IPS DF 6.9 (cell line): ENCODE measurements at regions not wholly inside any gene's neighbourhood (a gene's known extent, or its start where the extent isn't known, plus 50 kb on each side); places are given as distances from the start of the nearest gene placed in this dataset.

Experiments
- DNase-seq: peaks from one replicate; pipeline ENCODE4 v3.0.0-alpha.2; 2013; ENCODE audit warnings: low read depth, low spot score
- H3K27ac ChIP-seq: one replicate; pipeline ENCODE4 v1.5.1; 2013; ENCODE audit warnings: low read length, control low read depth
- H3K27me3 ChIP-seq: 2 replicates; pipeline ENCODE4 v1.6.1; 2013; ENCODE audit warnings: mild to moderate bottlenecking, low read length; ENCODE audit not compliant: control insufficient read depth, insufficient read depth
- H3K36me3 ChIP-seq: 2 replicates; pipeline ENCODE4 v1.6.1; 2013; ENCODE audit warnings: low read length; ENCODE audit not compliant: control insufficient read depth, insufficient read depth
- H3K4me1 ChIP-seq: 2 replicates; pipeline ENCODE4 v1.6.1; 2013; ENCODE audit warnings: low read length; ENCODE audit not compliant: control insufficient read depth, insufficient read depth
- H3K4me3 ChIP-seq: 2 replicates; pipeline ENCODE4 v1.5.1; 2013; ENCODE audit warnings: mild to moderate bottlenecking, low read length
- H3K9me3 ChIP-seq: 2 replicates; pipeline ENCODE4 v1.6.1; 2013; ENCODE audit warnings: low read length, inconsistent platforms; ENCODE audit not compliant: control insufficient read depth, insufficient read depth
- WGBS: extraction: QIAGEN DNeasy Blood & Tissue Kit; methylation state at CpG from one replicate; pipeline ENCODE4 v1.1.7; 2013; ENCODE audit warnings: mixed read lengths, missing lambda C conversion rate; ENCODE audit not compliant: insufficient read length, insufficient coverage; 5-methylcytosine and 5-hydroxymethylcytosine counted together

DNA sequence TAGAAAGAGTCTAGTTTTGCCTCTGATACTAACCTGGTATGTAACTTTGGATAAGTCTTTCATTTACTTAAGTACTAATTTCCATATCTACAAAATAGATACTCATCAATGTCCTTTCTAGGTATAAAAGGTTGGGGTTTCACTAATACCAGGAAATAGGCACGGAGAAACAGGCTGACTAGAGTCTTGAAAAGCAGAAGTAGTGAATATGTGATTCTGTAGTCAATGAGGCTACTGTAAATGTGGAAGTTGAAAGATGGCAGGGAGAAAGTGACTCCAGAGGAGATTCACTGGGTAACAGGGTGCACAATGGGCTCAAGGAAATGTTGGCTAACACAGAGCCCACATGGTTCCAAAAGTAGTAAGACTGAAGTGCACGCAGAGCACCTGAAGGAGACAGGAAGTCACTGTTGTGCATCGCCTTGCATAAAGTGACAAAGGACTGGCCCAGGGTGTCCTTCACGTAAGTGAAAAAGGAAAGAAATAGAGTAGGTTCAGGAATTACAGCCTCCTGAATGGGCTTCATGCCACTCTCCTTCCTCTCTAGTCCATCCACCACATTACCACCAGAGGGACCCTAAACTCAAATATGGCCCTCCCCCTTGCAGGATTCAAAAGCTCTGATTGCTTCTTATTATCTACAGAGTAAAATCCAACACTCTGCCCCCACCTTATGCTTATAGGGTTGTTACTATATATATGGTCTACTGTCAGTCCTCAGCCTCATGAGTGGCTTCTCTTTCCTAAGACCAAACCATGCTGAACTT is 288.0 kb upstream of the SMARCA2 start:
- Histone ChIP-seq H3K4me3 (no peak overlapping the region), H3K27ac (no peak overlapping the region), H3K36me3 (no peaks in the 10 kb centered on the region), H3K9me3 (no peaks in the 10 kb centered on the region), H3K27me3 (no peaks in the 10 kb centered on the region; the same call in 1 of the 2 replicates), H3K4me1 (no peaks in the 10 kb centered on the region)
- no CpG with 5 or more reads among the region's 4 CpGs for WGBS
- no peak for DNase-seq

DNA sequence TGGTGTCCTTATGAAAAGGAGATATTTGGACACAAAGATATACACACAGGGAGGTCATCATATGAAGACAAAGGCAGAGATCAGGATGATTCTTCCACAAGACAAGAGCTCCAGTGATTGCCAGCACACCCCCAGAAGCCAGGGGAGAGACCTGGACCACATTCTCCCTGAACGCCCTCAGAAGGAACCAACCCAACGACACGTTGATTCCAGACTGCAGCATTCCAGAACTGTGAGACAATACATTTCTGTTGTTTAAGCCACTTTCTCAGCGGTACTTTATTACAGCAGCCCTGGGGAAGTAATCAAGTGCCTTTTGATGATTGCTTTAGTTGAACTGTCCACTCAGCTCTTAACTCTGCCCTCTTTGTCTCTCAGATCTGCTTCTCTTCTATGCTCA is 285.5 kb upstream of the SMARCA2 start:
- Histone ChIP-seq H3K4me1 (no peaks in the 10 kb centered on the region), H3K4me3 (no peak overlapping the region), H3K27me3 (no peaks in the 10 kb centered on the region; the same call in 1 of the 2 replicates), H3K27ac (no peak overlapping the region), H3K36me3 (no peaks in the 10 kb centered on the region), H3K9me3 (no peaks in the 10 kb centered on the region)
- no peak for DNase-seq
- WGBS: no CpG with 5 or more reads among the region's 4 CpGs

DNA sequence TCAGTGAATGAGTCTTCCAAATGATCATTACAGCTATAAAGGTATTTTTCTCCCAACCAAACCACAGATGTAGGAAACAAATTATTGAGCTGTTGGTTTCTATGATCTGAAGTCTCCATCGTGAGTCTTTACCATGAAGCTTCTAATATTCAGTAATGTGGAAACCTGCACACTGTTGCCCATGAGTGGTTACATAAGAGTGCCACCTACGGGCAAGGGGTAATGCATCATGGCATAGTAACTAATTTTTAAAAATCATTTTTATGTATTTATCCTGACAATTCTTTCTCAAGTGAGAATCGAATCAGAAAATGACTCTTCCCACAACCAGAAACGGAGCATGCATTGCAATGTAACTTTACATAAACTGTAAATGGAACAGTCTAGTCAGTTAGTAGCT is 282.5 kb upstream of the SMARCA2 start:
- H3K27ac ChIP-seq: no peak overlapping the region
- no peaks in the 10 kb centered on the region for H3K36me3 ChIP-seq
- peaks cover 2% of the 10 kb centered on the region; the same call in 1 of the 2 replicates for H3K27me3 ChIP-seq
- no peaks in the 10 kb centered on the region for H3K4me1 ChIP-seq
- no CpG with 5 or more reads among the region's 4 CpGs for WGBS
- H3K4me3 ChIP-seq: no peak overlapping the region
- DNase-seq: no peak
- H3K9me3 ChIP-seq: no peaks in the 10 kb centered on the region

DNA sequence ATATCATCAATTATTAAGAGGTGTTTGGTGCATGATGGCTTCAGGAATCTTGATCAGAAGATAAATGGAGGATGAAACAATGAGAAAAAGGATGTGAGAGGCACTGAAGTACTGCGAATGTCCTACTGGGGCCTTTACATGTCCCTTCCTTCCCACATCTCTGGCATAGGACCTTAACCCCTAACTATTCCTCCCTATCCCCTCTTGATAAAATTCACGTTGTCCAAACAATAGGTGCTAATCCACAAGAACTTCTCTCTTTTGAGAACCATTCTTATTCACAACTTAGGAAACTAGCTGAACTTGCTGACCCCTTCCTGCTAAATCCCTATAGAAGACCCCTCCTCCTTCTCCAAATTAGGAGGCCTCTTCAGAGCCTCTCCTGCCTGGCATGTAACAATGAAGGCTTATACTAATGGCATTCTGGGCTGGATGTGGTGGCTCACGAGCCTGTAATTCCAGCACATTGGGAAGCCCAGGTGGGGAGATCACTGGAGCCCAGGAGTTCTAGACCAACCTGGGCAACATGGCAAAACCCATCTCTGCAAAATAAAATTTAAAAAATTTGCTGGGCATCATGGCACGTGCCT is 276.5 kb upstream of the SMARCA2 start:
- Histone ChIP-seq H3K27me3 (peaks cover 2% of the 10 kb centered on the region; the same call in 1 of the 2 replicates), H3K36me3 (no peaks in the 10 kb centered on the region), H3K4me3 (no peak overlapping the region), H3K4me1 (no peaks in the 10 kb centered on the region), H3K27ac (no peak overlapping the region), H3K9me3 (no peaks in the 10 kb centered on the region)
- no peak for DNase-seq
- no CpG with 5 or more reads among the region's 4 CpGs for WGBS

DNA sequence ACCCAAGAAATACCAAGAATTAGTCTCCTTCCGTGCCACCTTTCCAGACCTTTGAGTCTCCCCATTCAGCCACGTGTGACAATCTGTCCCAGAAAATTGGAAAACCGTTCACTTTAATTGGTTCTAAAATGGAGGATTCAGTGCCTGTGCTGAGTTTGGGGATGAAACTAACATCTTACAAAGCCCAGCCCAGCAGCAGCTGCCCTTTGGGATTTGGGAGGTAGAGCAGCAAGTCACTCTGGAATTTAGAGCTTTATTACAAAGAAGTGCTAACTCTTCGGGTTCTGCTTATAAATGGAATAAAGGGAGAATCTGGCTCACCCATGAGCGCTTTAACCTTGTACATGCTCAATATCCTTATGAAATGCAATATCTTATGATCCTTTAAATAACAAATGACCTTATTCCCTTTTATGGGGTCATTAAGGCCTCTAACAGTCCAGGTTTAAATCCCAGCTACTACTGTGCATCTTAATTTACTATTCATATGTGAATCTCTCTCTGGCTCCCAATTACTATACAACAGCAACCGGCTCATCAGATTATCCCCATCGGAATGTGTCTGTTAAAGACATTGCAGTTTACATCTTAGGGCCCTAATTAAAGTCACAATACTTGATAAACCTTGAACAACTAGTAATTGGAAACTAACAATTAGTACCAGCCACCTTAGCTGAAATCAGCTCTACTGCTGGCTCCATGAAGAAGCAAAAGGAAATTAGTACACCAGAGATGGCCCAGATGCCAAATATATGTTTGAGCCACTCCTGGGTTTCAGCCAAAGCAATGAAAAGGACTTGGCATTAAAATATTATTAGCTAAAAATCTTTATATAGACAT is 271.8 kb upstream of the SMARCA2 start:
- Histone ChIP-seq H3K9me3 (no peaks in the 10 kb centered on the region), H3K4me1 (no peaks in the 10 kb centered on the region), H3K27me3 (no peaks in the 10 kb centered on the region), H3K4me3 (no peak overlapping the region), H3K27ac (no peak overlapping the region), H3K36me3 (no peaks in the 10 kb centered on the region)
- no CpG with 5 or more reads among the region's 7 CpGs for WGBS
- DNase-seq: no peak

DNA sequence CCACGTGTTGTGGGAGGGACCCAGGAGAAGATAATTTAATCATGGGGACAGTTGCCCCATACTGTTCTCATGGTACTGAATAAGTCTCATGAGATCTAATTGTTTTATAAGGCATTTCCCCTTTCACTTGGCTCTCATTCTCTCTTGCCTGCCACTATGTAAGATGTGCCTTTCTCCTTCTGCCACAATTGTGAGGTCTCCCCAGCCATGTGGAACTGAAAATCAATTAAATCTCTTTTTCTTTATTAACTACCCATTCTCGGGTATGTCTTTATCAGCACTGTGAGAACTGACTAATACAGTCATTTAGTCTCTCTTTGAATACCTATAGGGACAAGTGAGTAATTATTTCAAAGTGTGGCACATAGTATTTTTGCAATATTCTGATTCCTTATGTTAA is 269.2 kb upstream of the SMARCA2 start:
- Histone ChIP-seq H3K4me1 (no peaks in the 10 kb centered on the region), H3K27me3 (no peaks in the 10 kb centered on the region), H3K4me3 (no peak overlapping the region), H3K9me3 (no peaks in the 10 kb centered on the region), H3K36me3 (no peaks in the 10 kb centered on the region), H3K27ac (no peak overlapping the region)
- WGBS: no CpG with 5 or more reads among the region's 2 CpGs
- DNase-seq: no peak

DNA sequence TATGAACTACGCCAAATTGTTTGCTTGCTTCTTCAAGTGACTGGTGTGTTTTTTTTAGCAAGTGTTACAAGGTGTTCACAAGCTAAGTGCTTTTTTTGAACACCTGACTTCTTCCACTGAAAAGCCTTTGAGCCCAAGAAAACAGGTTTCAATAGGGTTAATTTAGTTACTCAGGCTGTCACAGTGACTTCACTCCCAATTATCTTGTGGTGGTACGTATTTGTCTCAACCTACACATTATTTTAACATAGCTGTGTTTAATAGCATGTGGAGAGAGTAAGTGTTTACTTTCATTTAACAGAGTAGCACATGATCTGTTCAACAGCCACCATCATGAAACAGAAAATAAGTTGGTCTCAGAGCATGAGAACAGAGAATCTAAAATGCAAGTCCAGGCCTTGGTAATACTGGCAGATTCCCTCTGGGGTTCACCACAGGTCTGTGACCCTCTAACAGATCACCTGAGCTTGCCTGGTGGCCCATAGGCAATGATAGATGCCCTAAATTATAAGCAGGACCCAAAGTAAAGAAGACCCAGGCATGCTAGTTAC is 267.7 kb upstream of the SMARCA2 start:
- Histone ChIP-seq H3K9me3 (no peaks in the 10 kb centered on the region), H3K27ac (no peak overlapping the region), H3K4me3 (no peak overlapping the region), H3K27me3 (no peaks in the 10 kb centered on the region), H3K4me1 (no peaks in the 10 kb centered on the region), H3K36me3 (no peaks in the 10 kb centered on the region)
- no CpG with 5 or more reads among the region's 2 CpGs for WGBS
- no peak for DNase-seq

DNA sequence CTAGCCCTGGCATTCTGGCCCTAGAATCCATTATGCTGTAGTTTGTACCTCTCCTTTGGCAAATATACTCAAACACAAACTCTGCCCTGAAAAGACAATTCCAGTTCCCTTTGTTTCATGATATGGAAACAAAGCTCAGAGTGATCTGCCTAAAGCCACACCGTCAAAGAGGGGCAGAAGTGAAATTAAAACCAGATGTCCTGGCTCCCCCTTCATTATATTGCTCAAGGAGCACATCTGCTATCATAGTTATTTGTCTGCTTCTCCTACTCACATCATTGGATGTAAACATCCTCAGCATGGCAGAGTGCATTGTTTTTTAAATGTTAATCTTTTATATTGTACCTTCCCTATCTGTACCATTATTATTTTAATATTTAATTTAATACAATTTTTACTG is 266.7 kb upstream of the SMARCA2 start:
- Histone ChIP-seq H3K4me3 (no peak overlapping the region), H3K27ac (no peak overlapping the region), H3K9me3 (no peaks in the 10 kb centered on the region), H3K4me1 (no peaks in the 10 kb centered on the region), H3K36me3 (no peaks in the 10 kb centered on the region), H3K27me3 (no peaks in the 10 kb centered on the region)
- no peak for DNase-seq
- WGBS: no CpG with 5 or more reads among the region's 1 CpG

DNA sequence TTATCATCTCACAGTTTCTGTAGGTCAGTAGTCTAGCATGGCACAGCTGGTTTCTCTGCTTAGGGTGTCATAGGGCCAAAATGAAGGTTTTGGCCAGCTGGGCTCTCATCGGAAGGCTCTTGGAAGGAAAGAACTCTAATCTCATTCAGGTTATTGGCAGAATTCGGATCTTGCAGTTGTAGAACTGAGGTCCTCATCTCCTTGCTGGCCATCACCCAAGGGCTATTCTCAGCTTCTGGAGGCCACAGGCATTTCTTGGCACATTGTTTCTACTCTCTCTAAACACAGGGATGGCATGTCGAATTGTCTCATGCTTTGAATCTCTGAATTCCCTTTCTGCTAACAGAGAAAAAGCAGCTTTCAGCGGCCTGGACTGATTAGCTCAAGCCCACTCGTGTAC is 258.0 kb upstream of the SMARCA2 start:
- no peak for DNase-seq
- Histone ChIP-seq H3K9me3 (no peaks in the 10 kb centered on the region), H3K36me3 (no peaks in the 10 kb centered on the region), H3K4me3 (no peak overlapping the region), H3K27me3 (no peaks in the 10 kb centered on the region), H3K4me1 (no peaks in the 10 kb centered on the region), H3K27ac (no peak overlapping the region)
- WGBS: no CpG with 5 or more reads among the region's 5 CpGs

DNA sequence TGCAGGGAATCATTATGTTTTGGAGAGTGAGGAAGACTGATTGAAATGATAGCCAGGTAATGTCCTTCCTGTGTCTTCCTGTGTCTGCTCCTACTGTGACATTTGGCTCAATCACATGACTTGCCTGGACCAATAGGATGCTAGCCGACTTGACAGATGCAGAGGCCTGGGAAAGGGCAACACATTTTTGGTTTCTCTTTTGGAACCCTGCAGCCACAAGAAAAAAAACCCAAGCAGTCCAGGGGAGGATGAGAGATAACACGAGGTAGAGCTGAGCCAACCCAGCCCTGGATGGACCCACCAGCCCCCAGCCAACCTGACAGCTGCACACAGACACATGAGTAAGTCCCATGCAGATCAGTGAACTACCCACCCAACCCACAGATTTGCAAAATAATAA is 256.1 kb upstream of the SMARCA2 start:
- DNase-seq: no peak
- no CpG with 5 or more reads among the region's 2 CpGs for WGBS
- H3K9me3 ChIP-seq: no peaks in the 10 kb centered on the region
- no peak overlapping the region for H3K27ac ChIP-seq
- no peak overlapping the region for H3K4me3 ChIP-seq
- no peaks in the 10 kb centered on the region for H3K36me3 ChIP-seq
- H3K4me1 ChIP-seq: no peaks in the 10 kb centered on the region
- H3K27me3 ChIP-seq: no peaks in the 10 kb centered on the region
